ENCODE measurements at regions not wholly inside any gene's neighbourhood (a gene's known extent, or its start where the extent isn't known, plus 50 kb on each side); places are given as distances from the start of the nearest gene placed in this dataset.

DNA sequence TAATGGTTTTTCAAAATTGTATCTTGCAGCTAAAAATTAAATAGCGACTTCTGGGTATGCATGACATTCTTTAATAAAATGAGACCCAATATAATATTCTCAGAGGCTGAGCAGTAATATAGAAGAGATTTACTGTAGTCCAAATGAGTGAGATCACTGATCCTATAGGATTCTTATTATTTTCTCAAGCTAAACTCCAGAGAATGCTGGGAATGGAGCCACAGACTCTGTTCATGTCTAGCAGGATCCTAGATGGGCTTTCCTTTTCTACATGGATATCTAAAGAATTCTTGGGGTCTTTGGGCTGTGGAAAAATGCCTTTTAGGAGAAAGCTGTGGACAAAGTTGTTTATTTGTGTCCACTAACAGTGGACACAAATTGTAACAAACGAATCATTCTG lies 150.7 kb upstream of the ZNF644 start:
- H3K27ac Mint-ChIP-seq (ENCODE audit: unreplicated experiment), result no peak overlapping the region
- DNase-seq (ENCODE audit: extremely low spot score, unreplicated experiment), result peak; percentile 5
- H3K4me1 Mint-ChIP-seq (ENCODE audit: unreplicated experiment), result no peaks in the 10 kb centered on the region
- TF ChIP-seq, protein P1, sequence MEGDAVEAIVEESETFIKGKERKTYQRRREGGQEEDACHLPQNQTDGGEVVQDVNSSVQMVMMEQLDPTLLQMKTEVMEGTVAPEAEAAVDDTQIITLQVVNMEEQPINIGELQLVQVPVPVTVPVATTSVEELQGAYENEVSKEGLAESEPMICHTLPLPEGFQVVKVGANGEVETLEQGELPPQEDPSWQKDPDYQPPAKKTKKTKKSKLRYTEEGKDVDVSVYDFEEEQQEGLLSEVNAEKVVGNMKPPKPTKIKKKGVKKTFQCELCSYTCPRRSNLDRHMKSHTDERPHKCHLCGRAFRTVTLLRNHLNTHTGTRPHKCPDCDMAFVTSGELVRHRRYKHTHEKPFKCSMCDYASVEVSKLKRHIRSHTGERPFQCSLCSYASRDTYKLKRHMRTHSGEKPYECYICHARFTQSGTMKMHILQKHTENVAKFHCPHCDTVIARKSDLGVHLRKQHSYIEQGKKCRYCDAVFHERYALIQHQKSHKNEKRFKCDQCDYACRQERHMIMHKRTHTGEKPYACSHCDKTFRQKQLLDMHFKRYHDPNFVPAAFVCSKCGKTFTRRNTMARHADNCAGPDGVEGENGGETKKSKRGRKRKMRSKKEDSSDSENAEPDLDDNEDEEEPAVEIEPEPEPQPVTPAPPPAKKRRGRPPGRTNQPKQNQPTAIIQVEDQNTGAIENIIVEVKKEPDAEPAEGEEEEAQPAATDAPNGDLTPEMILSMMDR (IDR thresholded peaks at IDR 0.05), result no peak
- H3K9me3 Mint-ChIP-seq (ENCODE audit: unreplicated experiment), result no peaks in the 10 kb centered on the region
- no peaks in the 10 kb centered on the region for H3K36me3 Mint-ChIP-seq (ENCODE audit: unreplicated experiment)
- H3K27me3 Mint-ChIP-seq (ENCODE audit: unreplicated experiment), result peaks cover 10% of the 10 kb centered on the region
- H3K4me3 Mint-ChIP-seq (ENCODE audit: unreplicated experiment), result no peak overlapping the region

DNA sequence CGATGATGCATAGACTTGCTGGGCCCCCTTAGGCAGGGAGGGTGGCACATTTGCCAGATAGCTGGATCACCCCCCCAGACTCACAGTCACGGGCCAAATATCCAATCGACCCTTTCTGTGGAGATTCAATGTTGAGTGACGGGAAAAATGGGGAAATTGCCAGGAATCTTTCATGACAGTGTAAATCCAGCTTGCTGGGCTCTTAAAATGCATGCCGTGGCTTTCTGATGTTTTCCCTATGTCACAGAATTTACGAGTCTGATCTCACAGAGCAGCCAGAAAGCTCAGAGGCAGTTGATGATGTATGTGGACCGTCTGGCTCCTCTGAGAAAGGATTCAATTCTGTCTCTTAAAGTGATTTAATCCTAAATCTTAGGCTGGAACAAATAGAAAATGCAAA lies 150.1 kb upstream of the ZNF644 start:
- DNase-seq (ENCODE audit: extremely low spot score, unreplicated experiment), result peak; percentile 44
- no peak overlapping the region for H3K4me3 Mint-ChIP-seq (ENCODE audit: unreplicated experiment)
- no peaks in the 10 kb centered on the region for H3K4me1 Mint-ChIP-seq (ENCODE audit: unreplicated experiment)

DNA sequence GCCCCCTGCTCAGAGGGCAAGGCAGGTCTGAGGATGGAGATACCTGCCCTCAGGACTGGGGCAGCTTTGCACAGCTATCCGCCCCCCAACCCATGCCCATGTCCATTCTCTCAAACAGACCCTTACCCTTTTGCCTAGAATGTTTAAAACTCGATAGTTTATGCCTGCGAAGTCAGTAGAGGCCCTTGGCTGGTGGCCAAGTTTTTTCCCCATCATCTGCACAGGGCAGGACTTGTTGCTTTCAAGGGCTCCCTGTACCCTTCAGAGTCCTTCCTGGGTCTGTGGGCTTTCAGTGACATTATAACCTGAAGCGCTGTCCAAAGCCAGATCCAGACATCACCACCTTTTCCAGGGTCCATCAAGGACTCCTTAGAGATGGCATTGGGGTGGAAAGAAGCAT lies 148.7 kb upstream of the ZNF644 start:
- DNase-seq (ENCODE audit: extremely low spot score, unreplicated experiment), result peak; percentile 44
- H3K36me3 Mint-ChIP-seq (ENCODE audit: unreplicated experiment), result no peaks in the 10 kb centered on the region
- H3K4me3 Mint-ChIP-seq (ENCODE audit: unreplicated experiment), result no peak overlapping the region
- H3K4me1 Mint-ChIP-seq (ENCODE audit: unreplicated experiment), result no peaks in the 10 kb centered on the region
- H3K9me3 Mint-ChIP-seq (ENCODE audit: unreplicated experiment), result no peaks in the 10 kb centered on the region
- no peak overlapping the region for H3K27ac Mint-ChIP-seq (ENCODE audit: unreplicated experiment)
- peaks cover 10% of the 10 kb centered on the region for H3K27me3 Mint-ChIP-seq (ENCODE audit: unreplicated experiment)
- TF ChIP-seq, protein P1 (IDR thresholded peaks at IDR 0.05), result no peak

More for the DNA sequence above, 150.1 kb upstream of the ZNF644 start:
- no peaks in the 10 kb centered on the region for H3K9me3 Mint-ChIP-seq (ENCODE audit: unreplicated experiment)
- no peak overlapping the region for H3K27ac Mint-ChIP-seq (ENCODE audit: unreplicated experiment)
- TF ChIP-seq, protein P1 (IDR thresholded peaks at IDR 0.05), result no peak
- H3K27me3 Mint-ChIP-seq (ENCODE audit: unreplicated experiment), result peaks cover 10% of the 10 kb centered on the region
- no peaks in the 10 kb centered on the region for H3K36me3 Mint-ChIP-seq (ENCODE audit: unreplicated experiment)

DNA sequence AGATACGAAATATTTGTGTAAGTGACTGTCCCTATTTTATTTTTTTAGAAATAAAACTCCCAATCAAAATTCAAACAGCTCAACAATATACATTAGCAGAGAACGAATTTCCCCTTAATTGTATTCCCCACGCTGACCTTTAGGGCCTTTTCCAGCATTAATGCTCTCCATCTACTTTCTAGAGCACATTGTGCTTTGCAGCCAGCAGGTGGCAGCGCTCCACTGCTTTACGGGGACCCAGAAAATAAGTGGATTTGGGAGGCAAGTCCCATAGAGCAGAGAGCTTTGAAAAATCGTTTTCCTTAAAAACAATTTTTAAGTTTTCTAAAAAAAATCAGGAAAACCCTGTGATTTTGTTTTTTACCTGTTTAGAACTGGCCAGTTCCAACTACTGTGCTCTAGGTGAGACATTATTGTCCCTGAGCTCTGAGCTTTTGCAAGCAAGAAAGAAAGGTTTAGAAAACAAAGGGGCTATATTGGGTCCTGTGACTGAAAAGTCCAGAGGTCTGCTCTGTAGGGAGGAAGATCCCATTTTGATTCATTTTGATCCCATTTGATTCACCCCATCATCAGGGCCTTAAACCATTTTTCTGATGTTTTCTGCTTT lies 144.4 kb upstream of the ZNF644 start:
- H3K27ac Mint-ChIP-seq (ENCODE audit: unreplicated experiment), result no peak overlapping the region
- no peaks in the 10 kb centered on the region for H3K9me3 Mint-ChIP-seq (ENCODE audit: unreplicated experiment)
- no peak for DNase-seq (ENCODE audit: extremely low spot score, unreplicated experiment)
- H3K27me3 Mint-ChIP-seq (ENCODE audit: unreplicated experiment), result no peaks in the 10 kb centered on the region
- no peaks in the 10 kb centered on the region for H3K36me3 Mint-ChIP-seq (ENCODE audit: unreplicated experiment)
- H3K4me3 Mint-ChIP-seq (ENCODE audit: unreplicated experiment), result no peak overlapping the region
- TF ChIP-seq, protein P1 (IDR thresholded peaks at IDR 0.05), result peak; percentile 85
- no peaks in the 10 kb centered on the region for H3K4me1 Mint-ChIP-seq (ENCODE audit: unreplicated experiment)

DNA sequence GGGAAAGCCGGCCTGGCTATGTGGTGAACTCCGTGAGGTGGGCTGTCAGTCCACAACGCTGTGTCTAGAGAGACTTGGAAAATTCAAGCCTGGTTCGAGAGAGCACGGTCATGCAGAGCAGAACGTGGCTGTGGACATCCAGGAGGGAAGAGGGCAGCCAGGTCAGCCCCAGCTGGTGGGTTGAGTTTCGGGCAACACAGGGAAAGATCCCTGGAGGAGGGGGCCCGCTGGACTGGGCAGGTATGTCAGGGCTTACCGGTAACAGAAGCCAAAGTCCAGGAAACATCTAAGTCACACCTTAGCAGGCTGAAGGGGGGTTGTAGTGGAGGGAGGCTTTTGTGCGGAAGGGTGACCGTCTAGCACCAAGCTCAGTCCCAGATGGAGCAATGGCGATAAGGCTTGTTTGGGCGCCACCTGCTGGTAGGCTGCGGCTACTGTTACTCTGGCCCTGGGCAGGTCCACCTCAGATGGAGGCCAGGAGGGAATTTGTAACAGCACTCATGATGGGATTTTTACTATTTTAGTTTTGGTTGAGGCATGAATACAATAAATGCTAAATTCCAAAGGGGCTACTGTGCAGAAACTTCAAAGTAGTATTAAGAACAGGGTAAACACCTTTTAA lies 143.3 kb upstream of the ZNF644 start:
- TF ChIP-seq, protein P1 (IDR thresholded peaks at IDR 0.05), result peak; percentile 87
- Mint-ChIP-seq H3K9me3 (ENCODE audit: unreplicated experiment) (no peaks in the 10 kb centered on the region), H3K4me1 (ENCODE audit: unreplicated experiment) (no peaks in the 10 kb centered on the region), H3K4me3 (ENCODE audit: unreplicated experiment) (no peak overlapping the region), H3K36me3 (ENCODE audit: unreplicated experiment) (no peaks in the 10 kb centered on the region), H3K27me3 (ENCODE audit: unreplicated experiment) (no peaks in the 10 kb centered on the region), H3K27ac (ENCODE audit: unreplicated experiment) (no peak overlapping the region)
- DNase-seq (ENCODE audit: extremely low spot score, unreplicated experiment), result peak; percentile 89
